ENCODE measurements at regions not wholly inside any gene's neighbourhood (a gene's known extent, or its start where the extent isn't known, plus 50 kb on each side); places are given as distances from the start of the nearest gene placed in this dataset.

- peak; percentile 53 for TF ChIP-seq CTCF (IDR thresholded peaks at IDR 0.05; ENCODE audit: insufficient read depth, low read depth, low read length, missing control alignments)
- peak; percentile 45 for DNase-seq (ENCODE audit: low read depth)
- no peak overlapping the region for H3K4me3 ChIP-seq (ENCODE audit: low read length)
These were observed 88.0 kb upstream of the AK4 start for GRCh38 chr1:65059930-65060538.

- H3K4me3 ChIP-seq (ENCODE audit: low read length), result no peak overlapping the region
- TF ChIP-seq CTCF (IDR thresholded peaks at IDR 0.05; ENCODE audit: insufficient read depth, low read depth, low read length, missing control alignments), result no peak
- DNase-seq (ENCODE audit: low read depth), result no peak
These were observed 85.7 kb upstream of the AK4 start for GRCh38 chr1:65062339-65062738.

GRCh38 chr1:65063025-65063424 lies 85.0 kb upstream of the AK4 start:
- peak; percentile 30 for TF ChIP-seq CTCF (IDR thresholded peaks at IDR 0.05; ENCODE audit: insufficient read depth, low read depth, low read length, missing control alignments)
- DNase-seq (ENCODE audit: low read depth), result no peak
- no peak overlapping the region for H3K4me3 ChIP-seq (ENCODE audit: low read length)

- DNase-seq (ENCODE audit: low read depth), result no peak
- H3K4me3 ChIP-seq (ENCODE audit: low read length), result no peak overlapping the region
- TF ChIP-seq CTCF (IDR thresholded peaks at IDR 0.05; ENCODE audit: insufficient read depth, low read depth, low read length, missing control alignments), result no peak
These were observed 83.0 kb upstream of the AK4 start for GRCh38 chr1:65064981-65065380.

- no peak for TF ChIP-seq CTCF (IDR thresholded peaks at IDR 0.05; ENCODE audit: insufficient read depth, low read depth, low read length, missing control alignments)
- no peak for DNase-seq (ENCODE audit: low read depth)
- H3K4me3 ChIP-seq (ENCODE audit: low read length), result peak overlapping the region; percentile 76
These were observed 82.2 kb upstream of the AK4 start for GRCh38 chr1:65065524-65066418.

- peak overlapping the region; percentile 76 for H3K4me3 ChIP-seq (ENCODE audit: low read length)
- TF ChIP-seq CTCF (IDR thresholded peaks at IDR 0.05; ENCODE audit: insufficient read depth, low read depth, low read length, missing control alignments), result no peak
- no peak for DNase-seq (ENCODE audit: low read depth)
These were observed 81.6 kb upstream of the AK4 start for GRCh38 chr1:65066419-65066765.

Measured in epithelial cell of esophagus (primary cell).